GM12801 (cell line): ENCODE measurements at regions not wholly inside any gene's neighbourhood (a gene's known extent, or its start where the extent isn't known, plus 50 kb on each side); places are given as distances from the start of the nearest gene placed in this dataset.

Experiments
- TF ChIP-seq, protein P1 (sequence below): IDR thresholded peaks from one replicate; pipeline ENCODE4 v1.5.1; 2011; ENCODE audit warnings: control low read depth; ENCODE audit not compliant: insufficient read length; ENCODE audit errors: extremely low read depth

DNA sequence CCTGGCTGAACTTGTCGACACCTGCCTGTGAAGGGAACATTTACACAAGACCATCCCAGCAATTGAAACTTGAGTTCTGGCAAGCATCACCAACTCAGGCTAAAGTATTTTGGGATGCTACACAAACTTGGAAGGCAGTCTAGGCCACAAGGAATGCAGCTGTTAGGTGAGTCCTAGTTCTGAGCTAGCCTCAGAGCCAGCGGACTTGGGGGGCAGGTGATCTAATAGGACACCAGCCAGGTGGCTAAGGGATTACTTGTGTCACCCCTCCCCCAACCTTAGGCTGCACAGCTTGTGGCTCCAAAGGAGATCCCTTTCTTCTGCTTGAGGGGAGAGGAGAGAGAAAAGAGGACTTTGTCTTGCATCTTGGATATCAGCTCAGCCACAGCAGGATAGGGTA lies 62.3 kb upstream of the DKK2 start:
- TF ChIP-seq, protein P1, sequence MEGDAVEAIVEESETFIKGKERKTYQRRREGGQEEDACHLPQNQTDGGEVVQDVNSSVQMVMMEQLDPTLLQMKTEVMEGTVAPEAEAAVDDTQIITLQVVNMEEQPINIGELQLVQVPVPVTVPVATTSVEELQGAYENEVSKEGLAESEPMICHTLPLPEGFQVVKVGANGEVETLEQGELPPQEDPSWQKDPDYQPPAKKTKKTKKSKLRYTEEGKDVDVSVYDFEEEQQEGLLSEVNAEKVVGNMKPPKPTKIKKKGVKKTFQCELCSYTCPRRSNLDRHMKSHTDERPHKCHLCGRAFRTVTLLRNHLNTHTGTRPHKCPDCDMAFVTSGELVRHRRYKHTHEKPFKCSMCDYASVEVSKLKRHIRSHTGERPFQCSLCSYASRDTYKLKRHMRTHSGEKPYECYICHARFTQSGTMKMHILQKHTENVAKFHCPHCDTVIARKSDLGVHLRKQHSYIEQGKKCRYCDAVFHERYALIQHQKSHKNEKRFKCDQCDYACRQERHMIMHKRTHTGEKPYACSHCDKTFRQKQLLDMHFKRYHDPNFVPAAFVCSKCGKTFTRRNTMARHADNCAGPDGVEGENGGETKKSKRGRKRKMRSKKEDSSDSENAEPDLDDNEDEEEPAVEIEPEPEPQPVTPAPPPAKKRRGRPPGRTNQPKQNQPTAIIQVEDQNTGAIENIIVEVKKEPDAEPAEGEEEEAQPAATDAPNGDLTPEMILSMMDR: no peak

DNA sequence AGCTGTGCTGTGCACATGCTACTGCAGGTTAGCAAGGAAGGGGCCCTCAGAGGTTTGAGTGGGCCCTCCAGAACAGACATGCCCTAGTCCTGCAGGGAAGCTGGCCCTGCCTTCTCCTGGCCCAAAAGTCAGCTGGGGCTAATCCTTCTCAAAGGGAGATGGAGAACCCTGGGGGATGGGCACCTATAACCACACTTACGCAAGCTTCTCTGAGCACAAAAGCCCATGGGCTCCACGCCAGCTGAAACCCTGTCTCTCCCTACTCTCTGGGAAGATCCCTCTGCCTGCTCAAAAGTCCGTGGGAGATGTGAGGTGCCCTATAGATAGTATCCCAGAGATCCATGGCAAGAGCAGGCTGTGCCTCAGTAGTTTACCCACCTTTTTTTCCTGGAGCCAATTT lies 58.9 kb upstream of the DKK2 start:
- TF ChIP-seq, protein P1: no peak

DNA sequence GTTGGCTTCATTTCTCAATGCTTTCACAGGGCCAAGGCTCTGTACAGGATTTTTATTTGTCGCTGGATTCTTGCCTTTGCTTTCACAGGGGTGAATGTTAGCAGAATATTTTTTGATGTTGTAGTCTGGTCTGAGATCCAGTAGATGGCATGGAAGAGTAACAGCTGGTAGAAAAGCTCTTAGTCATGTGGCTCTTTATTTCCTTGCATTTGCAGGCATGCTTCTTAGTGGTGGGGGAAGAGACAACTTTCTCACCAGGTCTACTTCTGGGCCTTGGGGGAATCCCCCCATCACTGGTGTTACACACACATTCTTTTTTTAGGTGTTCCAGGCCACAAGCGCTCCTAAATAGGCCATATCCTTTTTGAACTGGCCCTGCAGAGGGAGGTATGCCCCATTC lies 58.2 kb upstream of the DKK2 start:
- TF ChIP-seq, protein P1: no peak
